Type B pancreatic cell (in vitro differentiated cells): ENCODE measurements at regions not wholly inside any gene's neighbourhood (a gene's known extent, or its start where the extent isn't known, plus 50 kb on each side); places are given as distances from the start of the nearest gene placed in this dataset.

Source experiments
- DNase-seq: peaks from one replicate; pipeline ENCODE4 v3.0.0; 2021; ENCODE audit warnings: mixed read lengths; ENCODE audit not compliant: unreplicated experiment; ENCODE audit errors: extremely low spot score
- H3K27ac Mint-ChIP-seq: 2 replicates; pipeline ENCODE4 v1.8.0; 2021; ENCODE audit warnings: mild to moderate bottlenecking, mixed read lengths
- H3K27me3 Mint-ChIP-seq: 2 replicates; pipeline ENCODE4 v1.8.0; 2021; ENCODE audit warnings: mixed read lengths
- H3K36me3 Mint-ChIP-seq: 2 replicates; pipeline ENCODE4 v1.8.0; 2021; ENCODE audit warnings: mixed read lengths
- H3K4me1 Mint-ChIP-seq: one replicate; pipeline ENCODE4 v1.8.0; 2021; ENCODE audit warnings: mixed read lengths; ENCODE audit not compliant: unreplicated experiment
- H3K4me3 Mint-ChIP-seq: 2 replicates; pipeline ENCODE4 v1.8.0; 2021; ENCODE audit warnings: mild to moderate bottlenecking, mixed read lengths
- H3K9me3 Mint-ChIP-seq: 2 replicates; pipeline ENCODE4 v1.8.0; 2021; ENCODE audit warnings: mixed read lengths
- TF ChIP-seq, protein P1 (sequence below): fragments of 200-600 bp; sonication (generic); conservative IDR thresholded peaks from 2 replicates; pipeline ENCODE4 v1.5.0; 2021; ENCODE audit warnings: antibody characterized with exemption, mild to moderate bottlenecking

DNA sequence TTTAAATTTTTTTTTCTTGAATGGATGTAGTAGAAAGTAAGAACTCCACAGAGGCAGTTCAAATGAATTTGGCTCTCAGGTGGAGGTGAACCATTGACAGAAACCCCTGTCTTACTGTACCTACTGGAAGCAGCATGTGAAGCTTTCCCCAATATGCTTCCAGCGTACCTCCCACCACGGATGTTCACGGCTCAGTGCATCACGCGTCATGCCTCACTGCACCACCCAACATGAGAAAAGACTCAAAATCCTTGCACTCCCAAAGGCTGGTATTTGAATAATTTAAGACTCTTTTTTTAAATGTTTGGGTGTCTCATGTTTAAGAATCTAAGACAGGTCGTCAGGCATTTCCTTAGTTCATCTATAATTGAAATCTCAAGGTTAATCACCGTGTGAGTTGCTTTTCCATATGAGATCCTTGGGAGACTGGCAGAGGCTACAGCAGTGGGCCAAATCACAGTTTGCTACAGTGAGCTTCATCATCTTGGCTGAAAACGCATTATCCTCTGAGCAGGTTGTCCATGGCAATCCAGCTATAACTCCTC is 846.4 kb downstream of the DCDC2C start:
- TF ChIP-seq, protein P1, sequence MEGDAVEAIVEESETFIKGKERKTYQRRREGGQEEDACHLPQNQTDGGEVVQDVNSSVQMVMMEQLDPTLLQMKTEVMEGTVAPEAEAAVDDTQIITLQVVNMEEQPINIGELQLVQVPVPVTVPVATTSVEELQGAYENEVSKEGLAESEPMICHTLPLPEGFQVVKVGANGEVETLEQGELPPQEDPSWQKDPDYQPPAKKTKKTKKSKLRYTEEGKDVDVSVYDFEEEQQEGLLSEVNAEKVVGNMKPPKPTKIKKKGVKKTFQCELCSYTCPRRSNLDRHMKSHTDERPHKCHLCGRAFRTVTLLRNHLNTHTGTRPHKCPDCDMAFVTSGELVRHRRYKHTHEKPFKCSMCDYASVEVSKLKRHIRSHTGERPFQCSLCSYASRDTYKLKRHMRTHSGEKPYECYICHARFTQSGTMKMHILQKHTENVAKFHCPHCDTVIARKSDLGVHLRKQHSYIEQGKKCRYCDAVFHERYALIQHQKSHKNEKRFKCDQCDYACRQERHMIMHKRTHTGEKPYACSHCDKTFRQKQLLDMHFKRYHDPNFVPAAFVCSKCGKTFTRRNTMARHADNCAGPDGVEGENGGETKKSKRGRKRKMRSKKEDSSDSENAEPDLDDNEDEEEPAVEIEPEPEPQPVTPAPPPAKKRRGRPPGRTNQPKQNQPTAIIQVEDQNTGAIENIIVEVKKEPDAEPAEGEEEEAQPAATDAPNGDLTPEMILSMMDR = no peak
- DNase-seq = no peak
- no peaks in the 10 kb centered on the region for H3K9me3 Mint-ChIP-seq
- H3K27me3 Mint-ChIP-seq = no peaks in the 10 kb centered on the region
- H3K36me3 Mint-ChIP-seq = no peaks in the 10 kb centered on the region
- no peak overlapping the region for H3K27ac Mint-ChIP-seq
- H3K4me3 Mint-ChIP-seq = no peak overlapping the region
- no peaks in the 10 kb centered on the region for H3K4me1 Mint-ChIP-seq

- Mint-ChIP-seq H3K9me3 (no peaks in the 10 kb centered on the region), H3K4me1 (no peaks in the 10 kb centered on the region), H3K27ac (no peak overlapping the region), H3K4me3 (no peak overlapping the region), H3K36me3 (no peaks in the 10 kb centered on the region), H3K27me3 (no peaks in the 10 kb centered on the region)
- TF ChIP-seq, protein P1 = no peak
- DNase-seq = no peak
Measured at GRCh38 chr2:4551691-4552474, 848.5 kb downstream of the DCDC2C start.

DNA sequence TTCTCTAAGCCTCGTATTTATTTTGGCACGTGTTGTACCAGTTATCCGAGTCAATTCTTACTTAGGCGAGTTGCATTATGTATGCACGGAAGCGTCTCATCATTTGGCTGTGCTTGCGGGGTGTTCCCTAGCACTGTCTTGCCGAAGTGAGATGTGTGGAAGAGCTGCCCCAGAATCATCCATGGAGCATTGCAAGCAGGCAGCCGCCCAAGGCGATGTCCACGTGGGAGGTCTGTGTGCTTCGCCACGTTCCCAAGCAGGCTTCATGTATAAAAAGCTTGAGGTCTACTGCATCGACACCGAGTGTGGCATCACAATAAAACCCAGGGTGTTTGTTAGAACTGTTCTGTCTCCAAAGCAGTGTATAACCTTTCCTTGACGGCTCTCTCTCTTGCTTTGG is 849.9 kb downstream of the DCDC2C start:
- H3K9me3 Mint-ChIP-seq = no peaks in the 10 kb centered on the region
- no peaks in the 10 kb centered on the region for H3K4me1 Mint-ChIP-seq
- H3K27me3 Mint-ChIP-seq = no peaks in the 10 kb centered on the region
- H3K36me3 Mint-ChIP-seq = no peaks in the 10 kb centered on the region
- no peak for DNase-seq
- no peak overlapping the region for H3K27ac Mint-ChIP-seq
- no peak overlapping the region for H3K4me3 Mint-ChIP-seq
- TF ChIP-seq, protein P1 = no peak

DNA sequence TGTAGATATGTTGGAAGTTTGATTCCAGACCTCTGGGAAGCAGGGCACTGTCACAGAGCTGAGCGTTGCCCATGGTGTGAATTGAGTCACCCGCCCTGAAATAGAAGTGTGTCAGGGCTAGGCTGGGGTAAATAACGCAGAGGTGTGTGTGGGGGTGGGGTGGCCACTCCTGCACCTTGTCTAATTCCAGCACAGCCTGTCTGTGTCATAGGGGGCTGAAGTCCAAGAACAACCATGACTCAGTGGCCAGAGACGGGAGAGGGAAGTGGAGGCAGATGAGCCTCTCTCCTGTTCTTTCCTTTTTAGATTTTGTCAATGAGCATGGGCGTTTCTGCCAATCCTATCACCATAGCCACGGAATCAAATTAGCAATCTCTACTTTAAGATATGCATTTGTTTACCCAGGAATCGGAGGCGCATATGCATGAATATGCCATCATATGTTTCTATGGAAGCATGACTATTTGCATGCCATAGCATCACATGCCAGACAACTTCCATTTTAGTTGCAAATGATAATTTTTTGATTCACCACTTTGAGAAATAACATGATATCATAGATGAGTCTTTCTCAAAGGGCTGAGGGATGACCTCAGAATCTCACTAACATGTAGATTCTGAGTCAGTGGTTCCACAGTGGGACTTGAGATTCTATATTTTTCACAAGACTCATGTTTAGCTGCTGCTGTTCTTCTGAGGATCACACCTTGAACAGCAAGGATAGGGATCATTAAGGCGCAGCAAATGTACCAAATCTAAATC is 852.9 kb downstream of the DCDC2C start:
- Mint-ChIP-seq H3K27me3 (no peaks in the 10 kb centered on the region), H3K9me3 (no peaks in the 10 kb centered on the region), H3K4me1 (peaks cover 9% of the 10 kb centered on the region), H3K27ac (no peak overlapping the region), H3K36me3 (no peaks in the 10 kb centered on the region), H3K4me3 (no peak overlapping the region)
- no peak for DNase-seq
- TF ChIP-seq, protein P1 = no peak

GRCh38 chr2:4561196-4561595 is 857.8 kb downstream of the DCDC2C start:
- Mint-ChIP-seq H3K4me3 (no peak overlapping the region), H3K36me3 (no peaks in the 10 kb centered on the region), H3K9me3 (peaks cover 6% of the 10 kb centered on the region), H3K27me3 (no peaks in the 10 kb centered on the region), H3K4me1 (peaks cover 12% of the 10 kb centered on the region), H3K27ac (no peak overlapping the region)
- TF ChIP-seq, protein P1 = no peak
- no peak for DNase-seq
